Keratinocyte (primary cell): ENCODE measurements at regions not wholly inside any gene's neighbourhood (a gene's known extent, or its start where the extent isn't known, plus 50 kb on each side); places are given as distances from the start of the nearest gene placed in this dataset.

Source experiments
- CTCF ChIP-seq, 3 experiments: IDR thresholded peaks in 1 of 3; conservative IDR thresholded peaks in 1 of 3; optimal IDR thresholded peaks in 1 of 3; 2 replicates in 2 of 3; 3 replicates in 1 of 3; pipeline versions ENCODE3 to v1.5.1; 2011; ENCODE audit warnings: low read length in 3 of 3, mild to moderate bottlenecking in 3 of 3, moderate library complexity in 2 of 3, control low read depth in 1 of 3, inconsistent platforms in 1 of 3; ENCODE audit not compliant: insufficient read depth in 2 of 3; ENCODE audit errors: extremely low read depth in 1 of 3
- EZH2 ChIP-seq: IDR thresholded peaks from one replicate; pipeline ENCODE4 v1.6.1; 2012; ENCODE audit warnings: inconsistent platforms, mild to moderate bottlenecking, low read length, moderate library complexity

- TF ChIP-seq CTCF (optimal IDR thresholded peaks at IDR 0.05 in 1 of 3, IDR thresholded peaks at IDR 0.05 in 1 of 3, conservative IDR thresholded peaks at IDR 0.05 in 1 of 3; ENCODE audit: extremely low read depth in 1 of 3, insufficient read depth in 2 of 3, low read length in 3 of 3) = no peak
- TF ChIP-seq EZH2 = no peak
Observed at GRCh38 chr1:230542054-230542453, 100.2 kb upstream of the COG2 start.
